Endodermal cell (in vitro differentiated cells): ENCODE measurements at regions not wholly inside any gene's neighbourhood (a gene's known extent, or its start where the extent isn't known, plus 50 kb on each side); places are given as distances from the start of the nearest gene placed in this dataset.

Source experiments
- DNase-seq: peaks from one replicate; pipeline ENCODE4 v3.0.0-alpha.2; 2017
- H3K27ac ChIP-seq: 2 replicates; pipeline ENCODE4 v1.5.1; 2013; ENCODE audit warnings: mild to moderate bottlenecking, low read depth, low read length, moderate library complexity
- H3K27me3 ChIP-seq: 2 replicates; pipeline ENCODE4 v1.6.1; 2013; ENCODE audit warnings: mild to moderate bottlenecking, low read length, moderate library complexity; ENCODE audit not compliant: insufficient read depth, control insufficient read depth, poor library complexity, severe bottlenecking
- H3K36me3 ChIP-seq: 2 replicates; pipeline ENCODE4 v1.7.0; 2013; ENCODE audit warnings: mild to moderate bottlenecking, low read length, moderate library complexity; ENCODE audit not compliant: control insufficient read depth, insufficient read depth
- H3K4me1 ChIP-seq: one replicate; pipeline ENCODE4 v1.7.0; 2013; ENCODE audit warnings: low read length; ENCODE audit not compliant: control insufficient read depth, insufficient read depth
- H3K4me3 ChIP-seq: 2 replicates; pipeline ENCODE4 v1.5.1; 2013; ENCODE audit warnings: mild to moderate bottlenecking, low read length, moderate library complexity
- H3K9ac ChIP-seq: 2 replicates; pipeline ENCODE4 v1.6.1; 2013; ENCODE audit warnings: mild to moderate bottlenecking, low read length, moderate library complexity; ENCODE audit not compliant: poor library complexity, severe bottlenecking; ENCODE audit errors: extremely low read depth
- H3K9me3 ChIP-seq: 2 replicates; pipeline ENCODE4 v1.6.1; 2013; ENCODE audit warnings: mild to moderate bottlenecking, low read length, moderate library complexity; ENCODE audit not compliant: control insufficient read depth
- H3K27ac Mint-ChIP-seq: 2 replicates; pipeline ENCODE4 v1.8.0; 2020; ENCODE audit warnings: mixed read lengths
- H3K27me3 Mint-ChIP-seq: 2 replicates; pipeline ENCODE4 v1.8.0; 2021; ENCODE audit warnings: mild to moderate bottlenecking, mixed read lengths; ENCODE audit not compliant: insufficient read depth
- H3K36me3 Mint-ChIP-seq: 2 replicates; pipeline ENCODE4 v1.8.0; 2020; ENCODE audit warnings: low read depth, mixed read lengths
- H3K4me1 Mint-ChIP-seq: 2 replicates; pipeline ENCODE4 v1.8.0; 2020; ENCODE audit warnings: mixed read lengths
- H3K4me3 Mint-ChIP-seq: 2 replicates; pipeline ENCODE4 v1.8.0; 2020; ENCODE audit warnings: mild to moderate bottlenecking, moderate library complexity, mixed read lengths
- H3K9me3 Mint-ChIP-seq: 2 replicates; pipeline ENCODE4 v1.8.0; 2020; ENCODE audit warnings: mild to moderate bottlenecking, mixed read lengths
- CTCF ChIP-seq: fragments of 200-600 bp; sonication (generic); conservative IDR thresholded peaks from 2 replicates; pipeline ENCODE4 v1.5.0; 2021; ENCODE audit warnings: antibody characterized with exemption, mild to moderate bottlenecking
- WGBS, 2 experiments: methylation state at CpG; one replicate each; pipeline versions ENCODE4 v1.1.5 to v1.1.7; 2013; ENCODE audit warnings: missing lambda C conversion rate in 2 of 2, mixed read lengths in 1 of 2; ENCODE audit not compliant: insufficient coverage in 1 of 2, insufficient read length in 1 of 2; 5-methylcytosine and 5-hydroxymethylcytosine counted together

GRCh38 chr2:207233731-207234130 is 68.0 kb upstream of the KLF7 start:
- Mint-ChIP-seq H3K27ac (peak overlapping the region; percentile 38), H3K4me3 (no peak overlapping the region), H3K4me1 (peaks cover 74% of the 10 kb centered on the region), H3K27me3 (peaks cover 3% of the 10 kb centered on the region), H3K9me3 (no peaks in the 10 kb centered on the region), H3K36me3 (no peaks in the 10 kb centered on the region)
- peaks cover 29% of the 10 kb centered on the region for H3K4me1 ChIP-seq
- WGBS, 2 experiments = 79 to 81% methylated on average over 2 to 3 of the region's 3 CpGs
- H3K4me3 ChIP-seq = no peak overlapping the region
- no peaks in the 10 kb centered on the region for H3K36me3 ChIP-seq
- no peaks in the 10 kb centered on the region for H3K9me3 ChIP-seq
- TF ChIP-seq CTCF = no peak
- H3K9ac ChIP-seq = no peak overlapping the region
- no peaks in the 10 kb centered on the region for H3K27me3 ChIP-seq
- no peak overlapping the region for H3K27ac ChIP-seq
- DNase-seq = no peak

GRCh38 chr2:207235621-207236020 is 69.9 kb upstream of the KLF7 start:
- H3K27me3 Mint-ChIP-seq = peaks cover 3% of the 10 kb centered on the region

GRCh38 chr2:207236156-207236935 is 70.6 kb upstream of the KLF7 start:
- TF ChIP-seq CTCF = no peak
- Histone ChIP-seq H3K9ac (no peak overlapping the region), H3K36me3 (no peaks in the 10 kb centered on the region), H3K4me3 (no peak overlapping the region), H3K9me3 (no peaks in the 10 kb centered on the region), H3K27me3 (no peaks in the 10 kb centered on the region), H3K4me1 (peaks cover 27% of the 10 kb centered on the region), H3K27ac (no peak overlapping the region)
- H3K27ac Mint-ChIP-seq = no peak overlapping the region
- H3K4me1 Mint-ChIP-seq = peaks cover 67% of the 10 kb centered on the region
- peak; percentile 14 for DNase-seq
- WGBS, 2 experiments = 100% methylated on average over 1 to 2 of the region's 2 CpGs
- no peak overlapping the region for H3K4me3 Mint-ChIP-seq
- peaks cover 3% of the 10 kb centered on the region for H3K27me3 Mint-ChIP-seq
- no peaks in the 10 kb centered on the region for H3K36me3 Mint-ChIP-seq
- H3K9me3 Mint-ChIP-seq = no peaks in the 10 kb centered on the region

More at GRCh38 chr2:207235621-207236020, 69.9 kb upstream of the KLF7 start:
- Histone ChIP-seq H3K27ac (no peak overlapping the region), H3K4me1 (peaks cover 27% of the 10 kb centered on the region), H3K9ac (no peak overlapping the region), H3K27me3 (no peaks in the 10 kb centered on the region), H3K9me3 (no peaks in the 10 kb centered on the region), H3K36me3 (no peaks in the 10 kb centered on the region), H3K4me3 (no peak overlapping the region)
- DNase-seq = peak; percentile 10
- peaks cover 74% of the 10 kb centered on the region for H3K4me1 Mint-ChIP-seq
- no peak overlapping the region for H3K27ac Mint-ChIP-seq
- H3K36me3 Mint-ChIP-seq = no peaks in the 10 kb centered on the region
- no peaks in the 10 kb centered on the region for H3K9me3 Mint-ChIP-seq
- WGBS, 2 experiments = 92 to 100% methylated on average over 1 to 4 of the region's 4 CpGs
- H3K4me3 Mint-ChIP-seq = no peak overlapping the region
- TF ChIP-seq CTCF = no peak
